DOHH2 (cell line): ENCODE measurements at regions not wholly inside any gene's neighbourhood (a gene's known extent, or its start where the extent isn't known, plus 50 kb on each side); places are given as distances from the start of the nearest gene placed in this dataset.

Source experiments
- H3F3A ChIP-seq: fragments of 200-600 bp; sonication (generic), shearing (Covaris generic); 2 replicates; pipeline ENCODE4 v1.6.0; 2016; ENCODE audit warnings: antibody characterized with exemption, mild to moderate bottlenecking; ENCODE audit not compliant: control insufficient read depth, insufficient read depth
- H3K27ac ChIP-seq: fragments of 200-600 bp; sonication (generic); 2 replicates; pipeline ENCODE4 v1.5.1; 2014; ENCODE audit warnings: low read depth, mild to moderate bottlenecking, low read length, moderate library complexity
- H3K27me3 ChIP-seq: fragments of 200-600 bp; sonication (generic); 2 replicates; pipeline ENCODE4 v1.6.1; 2014; ENCODE audit warnings: mild to moderate bottlenecking, low read length, mixed read lengths; ENCODE audit not compliant: control insufficient read depth
- H3K36me3 ChIP-seq: fragments of 200-600 bp; sonication (generic); 2 replicates; pipeline ENCODE4 v1.6.1; 2014; ENCODE audit warnings: mild to moderate bottlenecking, low read length, moderate library complexity, mixed read lengths; ENCODE audit not compliant: control insufficient read depth
- H3K4me1 ChIP-seq: fragments of 200-600 bp; sonication (generic); 2 replicates; pipeline ENCODE4 v1.6.1; 2014; ENCODE audit warnings: mild to moderate bottlenecking, low read length, mixed read lengths; ENCODE audit not compliant: control insufficient read depth
- H3K4me2 ChIP-seq: fragments of 200-600 bp; sonication (generic); 2 replicates; pipeline ENCODE4 v1.6.0; 2014; ENCODE audit warnings: mild to moderate bottlenecking, low read length, moderate library complexity
- H3K4me3 ChIP-seq: fragments of 200-600 bp; sonication (generic); 2 replicates; pipeline ENCODE4 v1.5.1; 2014; ENCODE audit warnings: mild to moderate bottlenecking, low read length, mixed read lengths
- H3K79me2 ChIP-seq: fragments of 200-600 bp; sonication (generic); 2 replicates; pipeline ENCODE4 v1.6.1; 2014; ENCODE audit warnings: mild to moderate bottlenecking, low read length, mixed read lengths; ENCODE audit not compliant: control insufficient read depth
- H3K9me2 ChIP-seq: fragments of 200-600 bp; sonication (generic); replicated peaks from 2 replicates; pipeline ENCODE4 v1.6.1; 2014; ENCODE audit warnings: mild to moderate bottlenecking, low read length, mixed read lengths; ENCODE audit not compliant: control insufficient read depth
- H3K9me3 ChIP-seq: fragments of 200-600 bp; sonication (generic); 2 replicates; pipeline ENCODE4 v1.6.1; 2014; ENCODE audit warnings: antibody characterized with exemption, low read length, mixed read lengths; ENCODE audit not compliant: control insufficient read depth, insufficient read depth
- H4K20me1 ChIP-seq: fragments of 200-600 bp; sonication (generic); 2 replicates; pipeline ENCODE4 v1.6.0; 2014; ENCODE audit warnings: low read depth, mild to moderate bottlenecking, antibody characterized with exemption, low read length, moderate library complexity; ENCODE audit not compliant: control insufficient read depth, insufficient read depth
- CTCF ChIP-seq: fragments of 200-600 bp; sonication (generic); IDR thresholded peaks from one replicate; pipeline ENCODE4 v1.5.1; 2014; ENCODE audit warnings: antibody characterized with exemption, mild to moderate bottlenecking, low read depth, low read length; ENCODE audit not compliant: poor library complexity, severe bottlenecking
- EZH2phosphoT487 ChIP-seq: fragments of 200-600 bp; sonication (generic); IDR thresholded peaks from 2 replicates; pipeline ENCODE4 v1.6.1; 2017; ENCODE audit warnings: borderline replicate concordance, mild to moderate bottlenecking, antibody characterized with exemption, low read length, moderate library complexity, mixed read lengths

- Histone ChIP-seq H4K20me1 (no peaks in the 10 kb centered on the region), H3K27me3 (no peaks in the 10 kb centered on the region), H3K4me1 (no peaks in the 10 kb centered on the region), H3K4me2 (no peak overlapping the region), H3K9me3 (no peaks in the 10 kb centered on the region), H3K36me3 (no peaks in the 10 kb centered on the region), H3K9me2 (no peaks in the 10 kb centered on the region), H3K79me2 (no peaks in the 10 kb centered on the region), H3K27ac (no peak overlapping the region), H3F3A (no peaks in the 10 kb centered on the region), H3K4me3 (no peak overlapping the region)
- TF ChIP-seq CTCF (no peak), EZH2phosphoT487 (no peak)
Measured at GRCh38 chr3:31189971-31190370, 295.5 kb upstream of the GADL1 start.

- Histone ChIP-seq H3K27me3 (no peaks in the 10 kb centered on the region), H3K9me3 (no peaks in the 10 kb centered on the region), H3K36me3 (no peaks in the 10 kb centered on the region), H3F3A (no peaks in the 10 kb centered on the region), H4K20me1 (no peaks in the 10 kb centered on the region), H3K79me2 (no peaks in the 10 kb centered on the region), H3K9me2 (no peaks in the 10 kb centered on the region), H3K4me1 (no peaks in the 10 kb centered on the region), H3K4me3 (no peak overlapping the region), H3K4me2 (no peak overlapping the region), H3K27ac (no peak overlapping the region)
- TF ChIP-seq EZH2phosphoT487 (no peak), CTCF (no peak)
Measured at GRCh38 chr3:31191354-31191753, 296.9 kb upstream of the GADL1 start.

- Histone ChIP-seq H3K9me3 (no peaks in the 10 kb centered on the region), H3K4me1 (no peaks in the 10 kb centered on the region)
Measured at GRCh38 chr3:31193429-31193828, 299.0 kb upstream of the GADL1 start.

More at GRCh38 chr3:31193429-31193828, 299.0 kb upstream of the GADL1 start:
- Histone ChIP-seq H3K79me2 (no peaks in the 10 kb centered on the region), H3K36me3 (no peaks in the 10 kb centered on the region), H3K4me2 (no peak overlapping the region), H4K20me1 (no peaks in the 10 kb centered on the region), H3K4me3 (no peak overlapping the region), H3K9me2 (no peaks in the 10 kb centered on the region), H3K27ac (no peak overlapping the region), H3F3A (no peaks in the 10 kb centered on the region), H3K27me3 (no peaks in the 10 kb centered on the region)
- no peak for TF ChIP-seq EZH2phosphoT487
- no peak for TF ChIP-seq CTCF
